HFFc6 (cell line): ENCODE measurements at regions not wholly inside any gene's neighbourhood (a gene's known extent, or its start where the extent isn't known, plus 50 kb on each side); places are given as distances from the start of the nearest gene placed in this dataset.

Experiments
- DNase-seq: peaks from one replicate; pipeline ENCODE4 v3.0.0-alpha.2; 2018
- H3K27ac Mint-ChIP-seq: 2 replicates; pipeline ENCODE4 v1.8.0; 2020; ENCODE audit warnings: mild to moderate bottlenecking, mixed read lengths
- H3K27me3 Mint-ChIP-seq: 2 replicates; pipeline ENCODE4 v1.8.0; 2021; ENCODE audit warnings: mild to moderate bottlenecking, moderate library complexity, mixed read lengths; ENCODE audit not compliant: insufficient read depth
- H3K36me3 Mint-ChIP-seq: 2 replicates; pipeline ENCODE4 v1.8.0; 2021; ENCODE audit warnings: low read depth, mixed read lengths
- H3K4me1 Mint-ChIP-seq: 2 replicates; pipeline ENCODE4 v1.8.0; 2020; ENCODE audit warnings: low read depth, mixed read lengths
- H3K4me3 Mint-ChIP-seq: 2 replicates; pipeline ENCODE4 v1.8.0; 2020; ENCODE audit warnings: mild to moderate bottlenecking, moderate library complexity, mixed read lengths
- H3K9me3 Mint-ChIP-seq: 2 replicates; pipeline ENCODE4 v1.8.0; 2020; ENCODE audit warnings: mild to moderate bottlenecking, mixed read lengths
- TF ChIP-seq, protein P1 (sequence below): fragments of 200-600 bp; sonication (generic); IDR thresholded peaks from 2 replicates; pipeline ENCODE4 v1.5.0; 2021; ENCODE audit warnings: antibody characterized with exemption, mild to moderate bottlenecking

DNA sequence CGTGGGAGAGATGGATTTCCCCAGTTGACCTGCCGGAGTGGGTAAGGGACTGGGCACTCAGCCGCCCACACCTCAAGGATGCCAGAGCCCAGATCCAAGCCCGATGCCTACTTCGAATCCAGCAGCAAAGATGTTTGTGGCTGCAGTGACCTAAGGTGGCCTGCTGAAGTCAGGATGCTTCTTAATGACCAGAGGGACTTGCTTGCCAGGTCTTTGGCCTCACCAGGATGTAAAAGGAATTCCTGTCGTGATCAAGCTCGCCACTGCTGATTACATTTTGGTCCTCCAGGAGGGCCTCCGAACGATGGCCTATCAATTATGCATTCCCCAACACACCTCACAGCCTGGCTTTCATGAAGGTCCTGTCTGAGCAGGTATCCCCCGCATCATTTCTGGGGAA is 349.5 kb upstream of the ZMIZ1 start:
- H3K27ac Mint-ChIP-seq = no peak overlapping the region
- no peaks in the 10 kb centered on the region for H3K9me3 Mint-ChIP-seq
- no peaks in the 10 kb centered on the region for H3K36me3 Mint-ChIP-seq
- peaks cover 20% of the 10 kb centered on the region for H3K27me3 Mint-ChIP-seq
- no peak overlapping the region for H3K4me3 Mint-ChIP-seq
- TF ChIP-seq, protein P1, sequence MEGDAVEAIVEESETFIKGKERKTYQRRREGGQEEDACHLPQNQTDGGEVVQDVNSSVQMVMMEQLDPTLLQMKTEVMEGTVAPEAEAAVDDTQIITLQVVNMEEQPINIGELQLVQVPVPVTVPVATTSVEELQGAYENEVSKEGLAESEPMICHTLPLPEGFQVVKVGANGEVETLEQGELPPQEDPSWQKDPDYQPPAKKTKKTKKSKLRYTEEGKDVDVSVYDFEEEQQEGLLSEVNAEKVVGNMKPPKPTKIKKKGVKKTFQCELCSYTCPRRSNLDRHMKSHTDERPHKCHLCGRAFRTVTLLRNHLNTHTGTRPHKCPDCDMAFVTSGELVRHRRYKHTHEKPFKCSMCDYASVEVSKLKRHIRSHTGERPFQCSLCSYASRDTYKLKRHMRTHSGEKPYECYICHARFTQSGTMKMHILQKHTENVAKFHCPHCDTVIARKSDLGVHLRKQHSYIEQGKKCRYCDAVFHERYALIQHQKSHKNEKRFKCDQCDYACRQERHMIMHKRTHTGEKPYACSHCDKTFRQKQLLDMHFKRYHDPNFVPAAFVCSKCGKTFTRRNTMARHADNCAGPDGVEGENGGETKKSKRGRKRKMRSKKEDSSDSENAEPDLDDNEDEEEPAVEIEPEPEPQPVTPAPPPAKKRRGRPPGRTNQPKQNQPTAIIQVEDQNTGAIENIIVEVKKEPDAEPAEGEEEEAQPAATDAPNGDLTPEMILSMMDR = no peak
- DNase-seq = no peak
- peaks cover 21% of the 10 kb centered on the region for H3K4me1 Mint-ChIP-seq

DNA sequence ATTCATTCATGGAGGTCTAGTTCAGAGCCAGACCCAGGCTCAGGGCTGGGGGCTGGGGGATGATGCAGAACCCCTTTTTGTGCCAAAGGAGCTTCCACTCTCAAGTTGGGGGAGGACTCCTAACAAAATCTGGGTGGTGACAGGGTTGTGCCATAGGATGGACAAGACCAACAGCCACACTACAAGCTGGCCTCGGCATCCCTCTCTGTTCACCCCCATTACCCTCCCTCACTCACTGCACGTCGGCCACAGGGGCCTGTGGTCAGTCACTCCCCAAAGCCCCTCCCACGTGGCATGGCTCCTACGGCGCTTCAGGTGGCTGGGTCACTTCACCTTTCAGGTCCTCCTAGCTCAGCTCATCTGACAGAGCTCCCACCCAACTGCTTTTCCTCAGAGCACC is 348.7 kb upstream of the ZMIZ1 start:
- TF ChIP-seq, protein P1 = no peak
- Mint-ChIP-seq H3K4me3 (no peak overlapping the region), H3K36me3 (no peaks in the 10 kb centered on the region), H3K4me1 (peaks cover 21% of the 10 kb centered on the region), H3K9me3 (no peaks in the 10 kb centered on the region), H3K27ac (no peak overlapping the region), H3K27me3 (peaks cover 24% of the 10 kb centered on the region)
- no peak for DNase-seq

DNA sequence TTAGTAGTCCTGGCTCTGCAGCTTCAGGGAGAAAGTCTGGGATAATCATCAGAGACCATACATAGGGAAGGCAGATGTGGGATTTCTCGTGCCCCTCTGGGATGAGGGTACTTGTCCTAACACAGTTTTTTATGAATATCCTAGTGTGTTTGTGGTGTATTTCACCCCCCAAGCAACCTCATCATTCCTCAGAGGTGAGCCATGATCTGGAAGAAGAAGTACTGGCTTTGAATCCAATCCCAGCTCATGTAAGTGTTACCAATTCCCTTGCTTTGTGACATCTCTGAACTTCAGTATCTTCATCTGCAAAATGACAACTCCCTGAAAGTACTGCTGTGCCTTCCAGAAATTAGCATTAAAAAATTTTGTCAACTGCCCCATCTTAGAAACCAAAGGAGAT is 347.5 kb upstream of the ZMIZ1 start:
- Mint-ChIP-seq H3K27ac (no peak overlapping the region), H3K9me3 (no peaks in the 10 kb centered on the region), H3K4me1 (peaks cover 21% of the 10 kb centered on the region), H3K36me3 (no peaks in the 10 kb centered on the region), H3K4me3 (no peak overlapping the region), H3K27me3 (peaks cover 23% of the 10 kb centered on the region)
- DNase-seq = no peak
- TF ChIP-seq, protein P1 = no peak

DNA sequence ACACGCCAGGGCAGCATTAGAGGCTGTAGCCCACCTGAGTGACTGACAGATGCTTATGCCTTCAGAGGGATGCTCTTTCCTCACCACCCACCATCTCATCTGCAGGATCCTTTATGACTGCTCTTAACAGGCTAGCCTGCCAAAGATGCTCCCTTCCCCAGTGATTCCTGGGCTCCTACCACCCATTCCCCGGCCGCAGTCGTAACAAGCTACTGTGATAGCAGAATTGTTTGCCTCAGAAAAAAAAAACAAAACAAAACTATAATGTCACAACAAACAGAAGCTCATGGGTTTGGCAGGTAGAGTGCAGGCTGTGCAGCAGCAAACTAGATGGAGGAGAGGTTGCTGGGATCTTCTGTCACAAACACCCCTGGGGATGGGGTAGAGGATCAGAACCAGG is 343.9 kb upstream of the ZMIZ1 start:
- Mint-ChIP-seq H3K9me3 (no peaks in the 10 kb centered on the region), H3K4me1 (no peaks in the 10 kb centered on the region), H3K27me3 (peaks cover 47% of the 10 kb centered on the region), H3K4me3 (no peak overlapping the region), H3K36me3 (no peaks in the 10 kb centered on the region), H3K27ac (no peak overlapping the region)
- no peak for DNase-seq
- TF ChIP-seq, protein P1 = no peak

DNA sequence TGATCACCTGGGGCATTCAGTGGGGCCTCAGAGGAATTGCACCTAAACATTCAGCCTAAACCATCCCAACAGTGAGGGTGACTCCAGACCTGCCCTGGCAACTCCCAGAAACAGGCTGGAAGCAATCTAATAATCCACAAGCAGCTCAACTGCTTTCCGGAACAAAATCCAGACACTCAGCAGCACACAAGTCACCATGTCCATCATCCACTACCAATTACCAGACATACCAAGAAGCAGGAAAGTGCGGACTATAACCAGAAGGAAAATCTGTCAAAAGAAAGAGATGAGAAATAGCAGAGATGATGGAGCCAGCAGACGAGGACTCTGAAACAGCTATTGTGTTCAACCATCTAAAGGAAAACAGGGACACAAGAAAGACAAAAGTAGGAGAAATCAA is 342.6 kb upstream of the ZMIZ1 start:
- no peak overlapping the region for H3K27ac Mint-ChIP-seq
- TF ChIP-seq, protein P1 = no peak
- H3K4me1 Mint-ChIP-seq = no peaks in the 10 kb centered on the region
- H3K4me3 Mint-ChIP-seq = no peak overlapping the region
- peaks cover 42% of the 10 kb centered on the region for H3K27me3 Mint-ChIP-seq
- H3K9me3 Mint-ChIP-seq = no peaks in the 10 kb centered on the region
- DNase-seq = no peak
- H3K36me3 Mint-ChIP-seq = no peaks in the 10 kb centered on the region

DNA sequence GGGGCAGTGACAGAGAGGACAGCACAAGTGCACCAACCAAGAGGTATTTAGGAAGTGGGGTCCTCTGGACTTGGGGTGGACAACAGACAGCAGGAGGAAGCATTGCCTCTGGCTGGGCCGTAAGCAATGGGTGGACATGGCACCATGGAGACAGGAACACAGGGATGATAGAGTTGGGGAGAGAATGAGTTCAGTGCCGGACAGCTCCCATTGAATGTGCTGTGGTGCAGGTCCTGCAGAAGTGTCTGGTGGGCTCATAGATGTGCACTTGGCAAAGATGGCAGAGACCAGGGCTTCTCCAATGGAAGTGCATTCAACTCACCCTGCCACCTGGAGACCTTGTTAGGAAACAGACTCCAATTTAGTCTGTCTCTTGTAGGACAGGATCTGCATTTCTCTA is 341.5 kb upstream of the ZMIZ1 start:
- no peak for DNase-seq
- Mint-ChIP-seq H3K36me3 (no peaks in the 10 kb centered on the region), H3K27ac (no peak overlapping the region), H3K4me3 (no peak overlapping the region), H3K9me3 (no peaks in the 10 kb centered on the region), H3K4me1 (no peaks in the 10 kb centered on the region), H3K27me3 (peaks cover 42% of the 10 kb centered on the region)
- TF ChIP-seq, protein P1 = no peak
